CD1c-positive myeloid dendritic cell (primary cell): ENCODE measurements at regions not wholly inside any gene's neighbourhood (a gene's known extent, or its start where the extent isn't known, plus 50 kb on each side); places are given as distances from the start of the nearest gene placed in this dataset.

Experiments
- DNase-seq: peaks from one replicate; pipeline ENCODE4 v3.0.0-alpha.2; 2016; ENCODE audit errors: extremely low spot score

GRCh38 chr11:114876234-114876633 is 197.9 kb downstream of the NXPE2 start:
- DNase-seq = no peak

GRCh38 chr11:114877976-114878375 is 199.6 kb downstream of the NXPE2 start:
- no peak for DNase-seq

- no peak for DNase-seq
These were observed 202.1 kb downstream of the NXPE2 start for GRCh38 chr11:114880442-114880841.

- no peak for DNase-seq
These were observed 205.1 kb downstream of the NXPE2 start for GRCh38 chr11:114883472-114883871.

- DNase-seq = no peak
These were observed 208.4 kb downstream of the NXPE2 start for GRCh38 chr11:114886644-114887265.

GRCh38 chr11:114889594-114890011 is 211.3 kb downstream of the NXPE2 start:
- no peak for DNase-seq

- DNase-seq = no peak
These were observed 211.7 kb downstream of the NXPE2 start for GRCh38 chr11:114890038-114890437.

GRCh38 chr11:114891911-114892310 is 213.6 kb downstream of the NXPE2 start:
- DNase-seq = no peak

GRCh38 chr11:114892381-114893197 is 214.3 kb downstream of the NXPE2 start:
- DNase-seq = no peak

- no peak for DNase-seq
These were observed 215.0 kb downstream of the NXPE2 start for GRCh38 chr11:114893329-114893728.

- DNase-seq = no peak
These were observed 218.3 kb downstream of the NXPE2 start for GRCh38 chr11:114896594-114896993.

- no peak for DNase-seq
These were observed 231.5 kb downstream of the NXPE2 start for GRCh38 chr11:114909866-114910265.

GRCh38 chr11:114912826-114913225 is 234.5 kb downstream of the NXPE2 start:
- no peak for DNase-seq

- DNase-seq = no peak
These were observed 236.1 kb downstream of the NXPE2 start for GRCh38 chr11:114914231-114915005.

- DNase-seq = no peak
These were observed 237.8 kb downstream of the NXPE2 start for GRCh38 chr11:114915871-114916805.

- DNase-seq = no peak
These were observed 240.0 kb downstream of the NXPE2 start for GRCh38 chr11:114918286-114918685.

GRCh38 chr11:114921697-114922096 is 243.4 kb downstream of the NXPE2 start:
- no peak for DNase-seq

- no peak for DNase-seq
These were observed 245.7 kb downstream of the NXPE2 start for GRCh38 chr11:114924042-114924441.

- DNase-seq = no peak
These were observed 247.3 kb downstream of the NXPE2 start for GRCh38 chr11:114925591-114925990.

GRCh38 chr11:114928260-114928870 is 250.0 kb downstream of the NXPE2 start:
- no peak for DNase-seq
